Hematopoietic multipotent progenitor cell treated with erythropoietin and hydrocortisone succinate and interleukin-3 and kit ligand, for 17 days (in vitro differentiated cells): ENCODE measurements at regions not wholly inside any gene's neighbourhood (a gene's known extent, or its start where the extent isn't known, plus 50 kb on each side); places are given as distances from the start of the nearest gene placed in this dataset.
"Not testable (repeated sequence)": the region's sequence is repeated elsewhere in the genome, so short reads cannot be mapped to it uniquely, and the experiment has no call there.

Experiments
- DNase-seq: peaks from one replicate; pipeline ENCODE4 v3.0.0-alpha.2; 2015; ENCODE audit warnings: low spot score

DNA sequence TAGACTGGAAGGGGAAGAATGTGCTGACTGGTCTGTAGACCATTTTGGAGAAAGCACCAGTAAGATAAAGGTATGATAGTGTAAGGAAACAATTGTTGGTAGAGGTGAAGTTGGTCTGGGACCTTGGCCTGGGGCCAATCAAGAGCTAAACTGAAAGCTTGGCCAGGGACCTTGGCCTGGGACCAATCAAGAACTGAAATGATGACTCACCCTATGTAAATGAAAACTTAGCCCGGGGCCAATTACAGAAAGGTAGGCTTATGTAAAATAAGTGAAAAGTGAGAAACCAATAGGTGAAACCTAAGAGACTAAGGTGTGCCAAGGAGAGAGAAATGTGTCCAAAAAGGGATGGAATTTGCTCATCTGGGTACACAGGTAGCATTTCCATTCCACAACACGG is 776.0 kb downstream of the C12orf50 start:
- DNase-seq: no peak

DNA sequence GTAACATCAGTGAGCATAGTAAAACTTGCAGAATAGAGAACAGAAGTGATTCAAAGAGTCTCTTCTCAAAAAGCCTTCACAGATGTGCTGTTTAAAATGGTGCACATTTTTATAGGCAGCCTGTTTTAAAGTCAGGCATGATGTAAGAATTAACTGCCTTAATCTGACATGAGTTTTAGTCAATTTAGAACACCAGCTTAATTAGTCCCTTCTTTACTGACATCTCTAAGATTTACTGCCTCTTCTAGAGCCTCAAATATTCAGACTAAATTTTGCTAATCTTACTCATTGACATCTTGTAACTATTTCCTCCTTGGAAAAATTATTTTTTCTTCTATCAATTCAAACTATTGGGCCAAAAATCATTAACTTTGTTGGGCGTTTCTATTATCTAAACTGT is 782.5 kb downstream of the C12orf50 start:
- no peak for DNase-seq

DNA sequence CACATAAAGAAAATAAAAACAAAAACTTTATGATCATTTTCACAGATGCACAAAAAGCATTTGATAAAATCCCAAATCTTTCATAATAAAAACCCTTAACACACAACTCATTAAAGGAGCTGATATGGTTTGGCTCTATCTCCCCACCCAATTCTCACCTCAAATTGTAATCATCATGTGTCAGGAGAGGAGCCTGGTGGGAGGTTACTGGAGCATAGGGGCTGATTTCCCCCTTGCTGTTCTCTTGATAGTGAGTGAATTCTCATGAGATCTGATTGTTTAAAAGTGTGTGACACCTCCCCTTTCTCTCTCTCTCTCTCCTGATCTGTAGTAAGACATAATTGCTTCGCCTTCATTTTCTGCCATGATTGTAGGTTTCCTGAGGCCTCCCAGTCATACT is 790.7 kb downstream of the C12orf50 start:
- no peak for DNase-seq

DNA sequence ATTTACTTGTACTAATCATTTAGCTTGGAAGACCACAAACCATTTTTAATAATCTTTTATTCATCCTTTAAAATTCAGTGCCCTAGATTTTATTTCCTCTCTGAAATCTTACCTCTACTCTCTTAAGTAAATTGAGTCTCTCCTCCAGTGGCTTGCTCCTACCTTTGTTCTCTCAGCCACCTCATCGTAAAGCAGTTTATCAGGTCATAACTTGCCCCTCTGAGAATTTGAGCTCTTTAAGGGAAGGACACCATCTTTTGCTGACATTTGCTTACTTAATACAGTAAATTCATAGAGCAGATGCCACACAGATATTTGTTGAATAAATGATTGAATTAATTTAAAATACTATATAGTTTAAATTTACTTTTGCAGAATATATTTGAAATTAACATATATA is 794.3 kb downstream of the C12orf50 start:
- DNase-seq: no peak

DNA sequence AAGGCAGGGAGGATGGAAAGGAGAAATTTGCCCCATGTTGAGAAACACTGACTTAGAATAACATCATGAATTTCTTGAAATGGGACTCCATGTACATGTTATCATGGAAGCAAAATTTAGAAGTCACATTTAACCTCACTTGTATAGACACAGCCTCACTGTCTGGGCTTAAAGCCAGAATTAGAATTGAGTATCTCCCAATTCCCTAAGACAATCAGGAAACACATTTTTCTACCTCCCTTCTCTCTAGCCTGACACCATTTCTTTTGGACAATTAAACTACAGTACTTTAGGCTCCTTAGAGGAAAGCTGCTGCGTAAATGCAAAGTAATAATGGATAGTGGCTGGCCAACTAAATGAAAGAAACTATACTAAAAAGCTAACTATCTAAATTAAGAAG is 795.5 kb downstream of the C12orf50 start:
- DNase-seq: no peak

DNA sequence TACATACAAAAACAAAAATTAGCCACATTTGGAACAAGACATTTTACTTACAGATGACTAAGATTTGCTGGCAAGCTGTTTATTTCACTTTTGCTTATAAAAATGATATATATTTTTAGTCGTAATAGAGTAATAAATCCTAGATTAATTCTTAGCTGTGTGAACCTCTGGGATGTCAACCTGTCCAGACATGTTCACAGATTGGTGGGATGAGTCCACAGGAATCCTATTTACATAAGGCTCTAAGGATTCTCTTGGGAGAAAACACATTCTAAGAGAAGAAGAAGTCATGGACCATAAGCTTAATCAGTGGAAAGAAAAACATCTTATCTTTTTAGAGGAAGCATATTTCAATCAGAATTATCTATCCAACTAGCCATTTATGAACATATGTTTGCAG is 797.4 kb downstream of the C12orf50 start:
- no peak for DNase-seq

DNA sequence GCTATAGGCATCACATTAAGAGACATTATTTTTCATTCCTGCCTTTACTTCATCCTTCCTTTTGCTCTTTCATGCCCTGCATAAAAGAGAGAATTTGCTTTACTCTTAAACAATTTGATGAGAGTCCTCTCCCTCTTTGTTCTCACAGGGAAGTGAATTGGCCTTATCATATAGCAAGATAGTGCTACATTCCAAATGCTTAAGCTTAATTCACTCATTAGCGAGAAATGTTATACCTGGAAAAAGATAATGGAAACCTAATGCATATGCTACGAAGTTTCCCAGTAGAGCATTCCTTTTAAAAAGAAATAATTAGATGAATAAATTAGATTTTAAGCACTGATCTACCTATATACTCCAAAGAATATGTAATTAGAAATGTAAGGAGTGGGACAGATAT is 798.8 kb downstream of the C12orf50 start:
- DNase-seq: no peak

DNA sequence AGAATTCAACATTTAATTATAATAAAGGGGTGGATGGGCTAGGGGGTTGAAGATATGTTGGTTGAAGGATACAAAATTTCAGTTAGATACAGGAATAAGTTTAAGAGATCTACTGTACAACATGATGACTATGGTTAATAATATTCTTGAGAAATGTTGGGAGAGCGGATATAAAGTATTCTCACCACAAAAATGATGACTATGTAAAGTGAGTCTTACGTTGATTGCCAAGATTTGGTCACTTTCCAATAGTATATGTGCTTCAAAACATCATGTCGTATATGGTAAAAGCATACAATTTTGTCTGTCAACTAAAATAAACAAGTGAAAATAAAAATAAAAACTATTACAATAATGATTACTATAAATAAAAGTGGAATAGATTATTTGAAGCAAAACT is 802.0 kb downstream of the C12orf50 start:
- no peak for DNase-seq

DNA sequence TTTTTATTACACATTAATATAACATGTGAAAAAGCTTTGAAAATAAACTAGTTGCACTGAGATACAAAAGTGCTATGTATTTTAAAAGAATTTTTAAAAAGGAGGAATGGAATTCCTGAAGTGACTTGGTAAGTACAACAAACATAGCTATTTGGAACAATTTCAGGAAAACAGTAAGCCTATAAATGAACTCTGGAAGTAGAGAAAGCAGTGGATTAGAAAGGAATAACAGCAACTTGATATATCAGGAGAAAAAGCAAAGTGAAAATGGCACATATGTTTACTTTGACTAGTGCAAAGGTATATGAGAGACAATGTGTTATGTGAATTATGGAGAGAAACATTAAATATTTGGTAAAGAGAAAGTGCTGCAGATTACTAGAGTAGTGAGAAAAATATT is 811.7 kb downstream of the C12orf50 start:
- no peak for DNase-seq

DNA sequence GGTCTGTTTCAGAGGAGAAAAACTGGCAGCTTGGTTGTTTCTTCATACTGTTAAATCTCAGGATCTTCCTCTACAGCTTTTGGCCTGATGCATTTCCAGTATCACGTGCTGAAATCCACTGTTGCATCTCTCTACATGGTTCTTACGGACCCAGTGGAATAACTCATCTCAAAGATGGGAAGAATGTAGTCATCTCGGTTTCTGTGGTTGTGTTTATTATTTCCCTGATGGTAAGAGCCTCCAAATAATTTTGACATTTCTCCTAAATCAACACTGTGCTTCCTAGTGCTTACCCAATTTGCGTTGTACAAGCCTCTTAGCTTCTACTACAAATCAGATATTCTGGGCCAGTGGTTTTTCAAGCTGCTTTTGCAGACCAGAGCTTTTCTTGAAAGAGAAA is 812.8 kb downstream of the C12orf50 start:
- DNase-seq: no peak

DNA sequence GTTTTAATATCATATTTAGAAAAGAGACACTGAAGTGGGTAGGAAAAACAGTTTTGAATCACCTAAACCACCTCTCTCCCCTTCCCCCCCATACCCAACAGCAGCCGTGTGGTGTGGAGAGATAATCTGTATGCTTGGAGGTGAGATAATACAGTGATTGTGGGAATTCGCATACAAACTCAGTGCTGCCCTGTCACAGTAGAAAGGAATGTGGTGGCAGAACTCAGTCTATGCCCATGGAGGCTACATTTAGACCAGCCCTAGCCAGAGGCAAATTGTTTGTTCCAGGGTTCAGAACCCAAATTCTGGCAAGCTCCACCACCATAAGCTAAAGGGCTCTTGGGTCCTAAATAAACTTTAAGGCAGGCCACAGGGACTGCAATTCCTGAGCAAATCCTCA is 827.0 kb downstream of the C12orf50 start:
- DNase-seq: no peak

DNA sequence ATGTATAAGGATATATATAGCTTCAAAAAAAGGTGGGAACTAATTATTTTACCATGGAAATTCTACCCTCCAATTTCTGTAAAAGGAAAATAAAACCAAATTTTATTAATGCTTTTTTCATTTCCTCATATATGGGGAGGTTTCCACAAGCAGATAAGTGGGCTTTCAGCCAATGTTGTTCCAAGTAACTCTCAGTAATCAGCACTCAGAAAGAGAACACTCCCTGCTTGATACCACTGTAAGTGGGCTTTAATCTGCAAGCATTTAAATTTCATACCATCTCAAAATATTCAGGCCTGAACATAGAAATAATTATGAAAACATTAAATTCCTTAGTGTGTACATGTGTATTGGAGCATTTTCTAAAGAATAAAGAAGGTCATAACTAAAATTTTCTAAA is 827.6 kb downstream of the C12orf50 start:
- DNase-seq: no peak

DNA sequence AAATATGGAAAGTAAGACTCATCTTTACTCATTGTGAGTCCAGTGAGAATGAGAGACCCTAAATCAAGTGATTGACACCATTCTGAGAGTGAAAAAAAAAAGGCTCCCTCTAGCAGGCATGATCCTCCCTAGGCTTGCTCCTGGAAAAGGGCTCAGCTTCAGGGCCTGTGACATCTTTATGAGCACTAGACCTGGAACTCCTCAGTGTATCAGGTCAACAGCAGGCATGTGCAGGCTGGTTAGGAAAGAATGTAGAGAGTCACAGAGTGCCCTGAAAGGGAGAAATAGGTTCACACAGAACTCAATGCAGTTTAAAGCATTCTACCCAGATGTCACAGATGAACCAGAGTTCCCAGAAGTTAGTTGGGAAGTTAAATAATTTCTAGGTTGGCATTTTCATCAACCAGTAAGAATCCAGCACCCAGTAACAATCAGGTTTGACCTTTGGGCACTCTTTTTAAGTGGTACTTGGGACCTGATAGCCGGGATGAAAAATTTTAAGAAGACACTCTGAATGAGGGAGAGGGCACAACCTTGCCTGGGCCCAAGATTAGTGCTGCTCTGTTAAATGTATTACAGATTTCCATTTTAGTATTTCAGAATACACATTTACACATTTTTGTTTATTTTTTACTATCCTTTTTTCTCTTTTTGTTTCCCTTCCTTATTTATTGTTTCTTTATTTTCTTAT is 828.8 kb downstream of the C12orf50 start:
- no peak for DNase-seq

DNA sequence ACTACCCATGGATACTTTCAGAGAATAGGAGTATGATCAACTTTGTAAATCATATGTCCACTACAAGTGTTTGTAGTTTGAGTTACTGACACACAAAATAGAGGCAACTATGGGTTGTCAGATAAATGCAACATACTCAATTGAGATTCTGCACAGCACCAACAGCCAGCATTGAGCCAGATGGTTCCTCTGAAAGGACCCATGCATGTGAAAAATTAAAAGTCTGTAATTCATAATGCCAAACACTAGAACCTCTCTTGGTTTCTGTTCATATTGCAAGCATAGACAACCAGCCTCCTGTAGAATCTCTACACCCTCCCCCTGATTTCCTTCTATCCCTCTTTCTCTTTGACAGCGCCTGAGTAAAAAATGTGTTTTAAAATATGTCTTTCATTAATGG is 831.0 kb downstream of the C12orf50 start:
- no peak for DNase-seq

DNA sequence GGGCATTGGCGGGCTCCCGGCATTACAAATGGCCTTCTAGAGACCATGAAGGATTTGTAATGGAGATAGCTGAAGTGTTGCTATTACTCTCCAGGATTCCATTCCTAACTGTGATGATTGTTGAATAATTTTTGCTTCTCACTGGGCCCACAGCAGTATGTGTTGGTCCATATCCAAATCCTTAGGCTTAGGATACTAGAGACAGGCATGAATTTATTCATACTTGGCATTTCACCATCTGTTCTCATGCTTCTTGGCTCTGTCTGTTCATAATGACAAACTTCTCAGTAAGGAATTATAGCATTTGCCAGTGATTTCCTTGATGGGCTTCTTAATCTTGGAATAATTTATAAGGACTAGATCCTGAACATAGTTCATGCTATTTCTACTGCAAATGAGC is 832.9 kb downstream of the C12orf50 start:
- DNase-seq: no peak

DNA sequence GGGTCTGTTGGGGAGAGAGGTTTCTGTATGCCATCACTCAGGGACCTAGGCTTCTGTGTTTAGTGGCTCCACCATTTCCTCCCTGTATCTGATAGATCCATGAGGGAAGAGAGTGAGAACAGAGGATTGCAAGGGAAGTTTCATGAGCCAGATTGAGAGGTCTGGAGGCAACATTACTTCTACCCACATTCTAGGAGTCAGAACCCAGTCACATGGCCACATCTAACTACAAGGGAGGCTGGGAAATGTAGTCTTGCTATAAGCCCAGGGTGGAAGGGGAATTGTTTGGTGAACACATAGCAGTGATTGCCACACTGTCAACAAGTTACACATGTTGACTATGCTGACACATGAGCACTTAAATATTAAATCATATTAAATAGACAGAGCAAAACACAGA is 834.8 kb downstream of the C12orf50 start:
- not testable (repeated sequence) for DNase-seq

DNA sequence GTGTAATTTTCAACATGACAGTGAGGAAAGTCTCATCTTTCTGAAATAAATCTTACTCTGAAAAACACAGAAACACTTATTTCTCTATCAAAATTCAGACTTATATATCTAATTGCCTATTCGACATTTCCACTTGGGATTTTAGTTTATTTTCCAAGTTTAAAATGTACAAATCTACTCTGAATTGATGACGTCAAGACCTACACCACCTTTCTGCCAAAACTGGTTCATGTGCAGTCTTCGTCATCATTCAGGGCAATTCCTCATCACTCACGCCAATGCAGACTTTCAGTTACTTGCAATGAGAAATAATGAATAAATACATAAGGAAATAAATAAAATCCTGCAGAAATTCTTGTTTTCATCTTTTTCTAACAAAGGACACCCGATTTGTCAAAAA is 843.8 kb downstream of the C12orf50 start:
- no peak for DNase-seq

DNA sequence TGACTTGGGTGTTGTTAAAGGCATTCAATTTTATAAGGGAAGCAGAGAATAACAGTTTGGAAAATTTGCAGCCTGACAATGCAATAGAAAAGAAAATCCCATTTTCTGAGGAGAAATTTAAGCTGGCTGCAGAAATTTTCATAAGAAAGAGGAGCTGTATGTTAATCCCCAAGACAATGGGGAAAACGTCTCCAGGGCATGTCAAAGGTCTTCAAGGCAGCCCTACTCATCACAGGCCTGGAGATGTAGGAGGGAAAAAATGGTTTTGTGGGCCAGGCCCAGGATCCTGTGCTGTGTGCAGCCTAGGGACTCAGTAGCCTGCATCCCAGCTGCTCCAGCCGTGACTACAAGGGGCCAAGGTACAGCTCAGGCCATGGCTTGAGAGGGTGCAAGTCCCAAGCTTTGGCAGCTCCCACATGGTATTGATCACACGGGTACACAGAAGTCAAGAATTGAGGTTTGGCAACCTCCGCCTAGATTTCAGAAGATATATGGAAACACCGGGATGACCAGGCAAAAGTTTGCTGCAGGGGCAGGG is 846.4 kb downstream of the C12orf50 start:
- no peak for DNase-seq

DNA sequence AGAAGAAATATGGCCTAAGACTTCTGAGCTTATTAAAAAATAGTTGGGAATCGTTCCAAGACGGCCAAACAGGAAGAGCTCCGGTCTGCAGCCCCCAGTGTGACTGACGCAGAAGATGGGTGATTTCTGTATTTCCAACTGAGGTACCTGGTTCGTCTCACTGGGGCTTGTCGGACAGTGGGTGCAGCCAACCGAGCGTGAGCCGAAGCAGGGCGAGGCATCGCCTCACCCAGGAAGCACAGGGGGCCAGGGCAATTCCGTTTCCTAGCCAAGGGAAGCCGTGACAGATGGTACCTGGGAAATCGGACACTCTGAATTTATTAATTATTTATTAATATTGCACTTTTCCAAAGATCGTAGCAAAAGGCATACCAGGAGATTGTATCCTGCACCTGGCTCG is 857.8 kb downstream of the C12orf50 start:
- DNase-seq: no peak

DNA sequence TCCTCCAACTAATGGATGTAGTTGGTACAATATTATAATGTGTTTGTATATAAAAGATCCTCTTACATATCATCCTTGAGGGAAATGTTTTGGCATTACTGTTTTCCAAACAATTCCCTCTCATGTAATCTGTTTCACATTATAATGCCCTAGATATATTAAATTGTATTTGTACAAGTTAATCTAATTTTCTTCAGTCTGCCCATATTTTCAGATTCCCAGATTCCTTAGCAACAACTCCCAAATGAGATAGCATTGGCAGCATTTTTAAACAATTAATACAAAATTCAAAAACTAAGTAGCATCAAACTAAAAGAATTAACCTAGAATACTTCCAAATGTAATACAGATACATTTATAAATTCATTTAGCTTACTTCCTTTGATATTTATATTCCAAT is 860.2 kb downstream of the C12orf50 start:
- no peak for DNase-seq

DNA sequence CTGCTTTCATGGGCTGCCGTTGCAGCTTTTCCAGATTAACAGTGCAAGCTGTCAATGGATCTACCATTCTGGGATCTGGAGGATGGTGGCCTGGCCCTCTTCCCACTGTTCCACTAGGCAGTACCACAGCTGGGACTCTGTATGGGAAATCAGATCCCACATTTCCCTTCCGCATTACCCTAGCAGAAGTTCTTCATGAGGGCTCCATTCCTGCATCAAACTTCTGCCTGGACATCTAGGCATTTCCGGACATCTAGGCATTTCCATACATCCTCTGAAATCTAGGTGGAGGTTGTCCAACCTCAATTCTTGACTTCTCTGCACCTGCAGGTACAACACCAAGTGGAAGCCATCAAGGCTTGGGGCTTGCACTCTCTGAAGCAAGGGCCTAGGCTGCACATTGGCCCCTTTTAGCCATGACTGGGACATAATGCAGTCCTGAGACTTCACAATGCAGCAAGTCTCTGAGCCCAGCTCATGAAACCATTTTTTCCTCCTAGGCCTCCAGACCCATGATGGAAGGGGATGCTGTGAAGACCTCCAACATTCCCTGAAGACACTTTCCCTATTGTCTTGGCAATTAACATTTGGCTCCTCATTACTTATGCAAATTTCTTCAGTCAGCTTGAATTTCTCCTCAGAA is 863.3 kb downstream of the C12orf50 start:
- no peak for DNase-seq

DNA sequence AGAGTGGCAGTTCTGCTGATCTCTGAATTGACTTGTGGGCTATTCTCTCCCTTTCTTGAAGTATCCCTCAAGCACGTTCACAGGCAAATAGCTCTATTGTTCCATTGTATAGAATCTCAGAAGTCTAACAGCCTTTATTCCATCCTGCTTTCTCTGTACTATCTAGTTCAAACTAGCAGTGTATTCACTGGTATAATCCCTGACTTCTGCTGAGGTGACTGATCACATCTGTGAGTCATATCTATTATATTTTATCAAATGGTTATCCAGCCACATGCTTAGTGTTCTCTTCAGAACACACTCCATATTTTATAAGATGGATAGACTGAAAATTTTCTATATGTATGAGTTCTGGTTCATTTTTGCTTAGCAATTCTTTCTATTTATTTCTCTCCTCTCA is 866.1 kb downstream of the C12orf50 start:
- DNase-seq: no peak

DNA sequence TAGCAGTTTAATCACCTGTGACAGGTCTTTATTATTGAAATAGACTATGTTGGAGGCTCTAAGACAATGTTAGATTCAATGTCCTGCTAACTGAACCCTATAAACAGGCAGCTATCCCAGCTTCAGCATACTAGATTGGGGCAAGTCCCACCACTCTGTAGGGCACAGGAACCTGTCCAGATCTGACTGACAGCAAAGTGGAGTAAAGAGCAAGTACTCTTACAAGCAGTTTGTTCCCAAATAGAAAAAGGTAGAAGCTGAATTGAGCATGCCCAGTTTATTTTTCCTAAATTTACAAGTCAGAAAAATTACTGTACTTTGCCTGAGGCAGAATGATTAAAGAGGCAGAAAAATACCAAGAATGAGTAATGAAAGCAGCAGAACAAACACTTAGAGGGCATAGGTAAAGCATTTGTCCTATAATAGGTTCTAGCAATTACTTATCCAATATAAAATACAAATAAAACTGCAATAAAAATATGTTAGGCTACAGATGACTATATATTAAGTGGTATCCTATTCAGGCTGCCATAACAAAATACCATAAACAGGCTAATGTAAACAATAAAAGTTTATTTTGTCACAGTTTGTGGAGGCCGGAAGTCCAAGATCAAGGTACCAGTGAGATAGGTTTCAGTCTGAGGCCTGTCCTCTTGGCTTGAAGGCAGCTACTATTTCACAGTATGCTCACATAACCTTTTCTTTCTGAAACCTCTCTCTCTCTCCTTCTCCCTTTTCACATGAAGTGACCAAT is 868.2 kb downstream of the C12orf50 start:
- no peak for DNase-seq
